Epithelial cell of esophagus (primary cell): ENCODE measurements at regions not wholly inside any gene's neighbourhood (a gene's known extent, or its start where the extent isn't known, plus 50 kb on each side); places are given as distances from the start of the nearest gene placed in this dataset.
"Not testable (repeated sequence)": the region's sequence is repeated elsewhere in the genome, so short reads cannot be mapped to it uniquely, and the experiment has no call there.

Experiments used
- DNase-seq: peaks from one replicate; pipeline ENCODE4 v3.0.0; 2010; ENCODE audit warnings: low read depth
- H3K4me3 ChIP-seq: 2 replicates; pipeline ENCODE4 v1.5.1; 2011; ENCODE audit warnings: mild to moderate bottlenecking, low read length, control low read depth
- CTCF ChIP-seq: IDR thresholded peaks from 2 replicates; pipeline ENCODE4 v1.5.1; 2011; ENCODE audit warnings: low read depth, mild to moderate bottlenecking, low read length, control low read depth, inconsistent platforms; ENCODE audit not compliant: insufficient read depth; ENCODE audit errors: missing control alignments

DNA sequence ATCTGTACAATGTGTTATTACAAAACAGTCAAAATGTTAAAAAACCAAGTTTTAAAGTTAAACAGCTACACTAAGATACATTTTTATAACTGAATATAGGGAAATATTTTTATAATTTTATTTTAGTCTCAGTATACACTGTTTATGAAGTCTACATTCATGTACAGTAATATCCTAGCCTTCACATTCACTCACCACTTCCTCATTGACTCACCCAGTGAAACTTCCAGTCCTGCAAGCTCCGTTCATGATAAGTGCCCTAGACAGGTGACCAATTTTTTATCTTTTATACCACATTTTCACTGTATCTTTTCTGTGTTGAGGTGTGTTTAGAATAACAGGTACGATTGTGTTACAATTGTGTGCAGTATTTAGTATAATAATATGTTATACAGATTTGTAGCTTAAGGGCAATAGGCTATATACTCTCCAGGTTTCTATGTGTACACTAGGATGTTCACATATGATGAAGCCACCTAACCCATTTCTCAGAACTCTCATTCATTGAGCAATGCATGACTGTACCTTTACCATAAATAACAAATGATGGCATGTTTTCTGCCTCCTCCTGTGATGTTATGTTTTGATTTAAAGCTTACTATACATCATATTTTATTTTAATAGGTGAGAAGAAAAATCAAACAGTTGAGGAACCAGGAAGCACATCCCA, 388.4 kb upstream of the NDN start:
- no peak for TF ChIP-seq CTCF
- no peak overlapping the region for H3K4me3 ChIP-seq
- peak; percentile 51 for DNase-seq

- no peak for DNase-seq
- no peak overlapping the region for H3K4me3 ChIP-seq
- no peak for TF ChIP-seq CTCF
Observed at GRCh38 chr15:24076090-24076784, 389.1 kb upstream of the NDN start.

DNA sequence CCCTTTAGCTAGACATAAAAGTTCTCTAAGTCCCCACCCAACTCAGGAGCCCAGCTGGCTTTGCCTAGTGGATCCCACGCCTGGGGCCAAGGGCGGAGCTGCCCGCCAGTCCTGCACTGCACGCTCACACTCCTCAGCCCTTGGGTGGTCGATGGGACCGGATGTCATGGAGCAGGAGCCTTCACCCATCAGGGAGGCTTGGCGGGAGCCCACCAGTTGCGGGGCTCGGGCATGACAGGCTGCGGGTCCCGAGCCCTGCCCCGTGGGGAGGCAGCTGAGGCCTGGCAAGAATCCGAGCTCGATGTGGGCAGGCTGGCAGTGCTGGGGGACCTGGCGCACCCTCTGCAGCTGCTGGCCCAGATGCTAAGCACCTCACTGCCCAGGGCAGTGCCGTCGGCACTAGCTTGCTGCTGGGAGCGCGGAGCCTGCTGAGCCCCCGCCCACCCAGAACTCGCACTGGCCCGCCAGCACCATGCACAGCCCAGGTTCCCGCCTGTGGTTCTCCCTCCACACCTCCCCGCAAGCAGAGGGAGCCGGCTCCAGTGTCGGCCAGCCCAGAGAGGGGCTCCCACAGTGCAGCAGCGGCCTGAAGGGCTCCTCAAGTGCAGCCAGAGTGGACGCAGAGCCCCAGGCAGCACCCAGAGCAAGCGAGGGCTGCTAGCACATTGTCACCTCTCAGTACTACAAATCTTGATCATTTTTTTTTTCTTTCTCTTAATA, 391.4 kb upstream of the NDN start:
- no peak overlapping the region for H3K4me3 ChIP-seq
- TF ChIP-seq CTCF: no peak
- no peak for DNase-seq

GRCh38 chr15:24088941-24089340, 401.8 kb upstream of the NDN start:
- DNase-seq: not testable (repeated sequence)

GRCh38 chr15:24101503-24101902, 414.4 kb upstream of the NDN start:
- DNase-seq, H3K4me3 ChIP-seq: not testable (repeated sequence)

More at GRCh38 chr15:24088941-24089340, 401.8 kb upstream of the NDN start:
- not testable (repeated sequence) for H3K4me3 ChIP-seq

DNA sequence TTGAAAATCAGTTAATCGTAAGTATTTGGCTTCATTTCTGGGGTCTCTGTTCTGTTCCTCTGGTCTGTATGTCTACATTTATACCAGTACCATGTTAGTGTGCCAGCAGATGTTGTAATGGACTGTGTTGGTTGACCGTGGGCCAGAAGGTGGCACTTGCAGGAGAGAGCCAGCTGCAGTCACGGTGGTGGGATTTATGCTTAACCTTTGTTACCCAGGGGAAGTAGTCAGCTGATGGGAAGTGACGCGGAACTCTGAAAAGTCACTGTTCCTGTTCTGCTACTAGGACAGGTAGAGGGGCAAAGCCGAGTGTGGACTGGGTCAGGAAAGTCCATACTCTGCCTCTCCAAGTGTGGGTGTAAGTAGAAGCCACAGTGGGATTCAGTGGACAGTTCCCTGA, 420.4 kb upstream of the NDN start:
- H3K4me3 ChIP-seq, DNase-seq: not testable (repeated sequence)

DNA sequence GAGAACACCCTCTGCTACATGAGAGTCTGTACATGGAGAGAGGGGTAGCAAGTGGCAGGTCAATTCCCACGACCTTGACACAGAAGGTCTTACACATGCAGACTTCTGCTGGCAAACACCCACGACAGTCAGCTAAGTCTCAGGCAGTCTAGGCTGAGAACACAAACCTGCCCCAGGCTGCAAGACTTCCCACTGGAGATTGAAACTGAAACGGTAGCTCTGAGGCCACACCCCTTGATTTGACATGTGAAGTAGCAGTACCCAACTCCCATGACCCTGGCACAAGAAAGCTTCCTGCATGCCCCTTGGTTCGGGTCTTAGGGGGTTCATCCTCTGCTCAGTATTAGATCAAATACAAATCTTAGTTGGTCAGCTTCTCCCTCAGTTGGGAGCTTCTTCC, 420.8 kb upstream of the NDN start:
- not testable (repeated sequence) for H3K4me3 ChIP-seq, DNase-seq

- H3K4me3 ChIP-seq, DNase-seq: not testable (repeated sequence)
Observed at GRCh38 chr15:24108349-24108748, 421.2 kb upstream of the NDN start.

- DNase-seq, H3K4me3 ChIP-seq: not testable (repeated sequence)
Observed at GRCh38 chr15:24139622-24140021, 452.5 kb upstream of the NDN start.

GRCh38 chr15:24145070-24145469, 458.0 kb upstream of the NDN start:
- DNase-seq, H3K4me3 ChIP-seq: not testable (repeated sequence)

- no peak overlapping the region for H3K4me3 ChIP-seq
- no peak for TF ChIP-seq CTCF
- DNase-seq: peak; percentile 2
Observed at GRCh38 chr15:24146251-24146650, 459.1 kb upstream of the NDN start.
